Thyroid gland (tissue), 4 donors: ENCODE measurements at regions not wholly inside any gene's neighbourhood (a gene's known extent, or its start where the extent isn't known, plus 50 kb on each side); places are given as distances from the start of the nearest gene placed in this dataset.

Experiments used
- DNase-seq, 2 donors: peaks; one replicate each; pipeline ENCODE4 v3.0.0-alpha.2; 2019
- H3K27ac ChIP-seq, 3 donors: fragments of 200-600 bp; sonication (generic); 1 replicate in 2 of 3; 2 replicates in 1 of 3; pipeline ENCODE4 v1.5.1; 2016 to 2019; ENCODE audit warnings: mild to moderate bottlenecking in 1 of 3, moderate library complexity in 1 of 3
- H3K27me3 ChIP-seq: fragments of 200-600 bp; sonication (generic); one replicate; pipeline ENCODE4 v1.5.1; 2019
- H3K36me3 ChIP-seq, 2 donors: fragments of 200-600 bp; sonication (generic); one replicate each; pipeline ENCODE4 v1.5.1; 2016 to 2019
- H3K4me1 ChIP-seq, 2 donors: fragments of 200-600 bp; sonication (generic); one replicate each; pipeline ENCODE4 v1.5.1; 2017 to 2019
- H3K4me3 ChIP-seq, 3 donors: fragments of 200-600 bp; sonication (generic); replicated peaks in 1 of 3; 1 replicate in 2 of 3; 2 replicates in 1 of 3; pipeline ENCODE4 v1.5.1; 2016; ENCODE audit warnings: mild to moderate bottlenecking in 1 of 3
- H3K9me3 ChIP-seq: fragments of 200-600 bp; sonication (generic); one replicate; pipeline ENCODE4 v1.5.1; 2017
- POLR2A ChIP-seq, 2 donors: fragments of 450-650 bp; IDR thresholded peaks; one replicate each; pipeline ENCODE4 v1.6.1; 2017; ENCODE audit warnings: antibody characterized with exemption in 2 of 2, mild to moderate bottlenecking in 2 of 2, moderate library complexity in 1 of 2
- WGBS, 2 donors: methylation state at CpG; one replicate each; pipeline ENCODE4 v1.1.5; 2017; 5-methylcytosine and 5-hydroxymethylcytosine counted together
- intact Hi-C: fragments of 100-400 bp; cut with DNase I; formaldehyde crosslinking; loops from one replicate; pipeline ENCODE4 v1.15.1; 2023
- TF ChIP-seq, protein P1 (sequence below), 6 experiments: fragments of 200-600 bp in 3 of 6; fragments of 450-650 bp in 3 of 6; sonication (generic) in 3 of 6; IDR thresholded peaks; one replicate each; pipeline ENCODE4 v1.5.1; 2016 to 2019; ENCODE audit warnings: antibody characterized with exemption in 6 of 6, mild to moderate bottlenecking in 2 of 6, inconsistent platforms in 1 of 6, moderate library complexity in 1 of 6

DNA sequence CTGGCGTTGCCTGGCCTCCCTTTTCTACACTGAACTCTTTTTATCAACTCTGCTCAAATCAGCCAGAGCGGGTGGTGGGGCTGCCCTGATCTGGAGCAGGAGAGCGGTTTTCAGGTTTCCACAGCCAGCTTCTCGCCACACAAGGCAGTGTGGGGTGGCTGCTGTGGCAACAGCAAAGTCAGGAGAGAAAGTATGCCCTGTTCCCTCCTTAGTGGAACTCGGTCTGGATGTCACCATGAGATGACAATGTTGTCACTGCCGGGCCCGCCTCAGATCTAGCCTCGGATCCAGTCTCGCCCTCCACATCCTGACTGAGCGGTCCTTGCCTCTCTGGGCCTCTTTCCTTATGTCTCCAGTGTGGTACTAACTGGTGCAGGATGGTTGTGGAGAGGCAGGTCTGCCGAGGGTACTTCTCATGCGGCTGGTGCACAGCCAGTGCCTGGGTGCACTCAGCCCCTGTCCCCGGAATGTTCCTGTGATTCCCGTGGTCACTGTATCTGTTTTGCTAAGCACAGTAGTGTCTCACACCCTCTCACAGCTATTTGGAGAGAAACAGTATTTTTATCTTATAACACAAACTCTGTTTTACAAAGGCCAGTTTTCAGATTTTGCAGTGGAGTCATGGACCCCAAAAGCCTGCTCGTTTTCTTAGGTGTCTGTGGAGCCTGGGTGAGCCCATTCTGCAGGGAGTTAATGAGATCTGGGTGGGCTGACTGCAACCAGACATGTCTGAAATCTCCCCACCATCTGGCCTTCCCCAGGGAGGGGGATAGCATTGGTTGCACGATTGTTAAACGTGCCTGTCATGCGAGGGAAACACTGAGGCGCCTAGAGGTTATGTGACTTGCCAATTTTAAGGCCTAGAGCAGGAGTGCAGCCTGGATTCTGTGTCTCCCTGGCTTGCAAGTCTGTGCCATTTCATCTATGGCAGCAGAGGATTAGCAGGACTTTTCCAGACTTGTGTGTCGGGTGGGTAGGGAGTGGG lies 261.1 kb upstream of the AGAP1 start:
- H3K27me3 ChIP-seq = no peaks in the 10 kb centered on the region
- no peak for DNase-seq
- intact Hi-C loops = no loop called here
- H3K27ac ChIP-seq = no peak overlapping the region
- no peaks in the 10 kb centered on the region for H3K4me1 ChIP-seq
- no peaks in the 10 kb centered on the region for H3K36me3 ChIP-seq
- 85 to 87% methylated on average over 19 to 20 of the region's 20 CpGs for WGBS, 2 donors
- no peak overlapping the region for H3K4me3 ChIP-seq
- H3K9me3 ChIP-seq = no peaks in the 10 kb centered on the region
- TF ChIP-seq POLR2A (IDR thresholded peaks at IDR 0.05) = no peak

DNA sequence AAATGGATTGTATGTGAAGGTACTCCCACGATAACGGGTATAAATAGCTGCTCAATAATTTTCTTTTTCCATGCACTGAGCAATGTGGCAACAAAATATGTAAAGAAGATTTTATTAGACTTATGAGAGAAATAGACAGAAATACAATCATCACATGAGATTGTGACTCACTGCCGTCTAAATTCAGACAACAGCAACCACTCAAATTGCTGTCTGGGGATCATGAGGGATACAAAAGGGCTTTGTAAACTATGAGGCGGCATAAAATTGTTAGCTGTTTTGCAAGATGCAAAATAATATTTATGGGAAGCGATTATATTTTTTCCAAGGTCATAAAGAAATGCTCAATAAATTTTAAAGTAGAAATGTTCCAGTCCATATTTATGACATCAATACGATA lies 259.1 kb upstream of the AGAP1 start:
- Histone ChIP-seq H3K27me3 (no peaks in the 10 kb centered on the region), H3K4me3 (no peak overlapping the region), H3K27ac (no peak overlapping the region), H3K4me1 (no peaks in the 10 kb centered on the region), H3K9me3 (no peaks in the 10 kb centered on the region), H3K36me3 (no peaks in the 10 kb centered on the region)
- 86 to 87% methylated on average over 6 of the region's 6 CpGs for WGBS, 2 donors
- no peak for DNase-seq
- TF ChIP-seq, protein P1, sequence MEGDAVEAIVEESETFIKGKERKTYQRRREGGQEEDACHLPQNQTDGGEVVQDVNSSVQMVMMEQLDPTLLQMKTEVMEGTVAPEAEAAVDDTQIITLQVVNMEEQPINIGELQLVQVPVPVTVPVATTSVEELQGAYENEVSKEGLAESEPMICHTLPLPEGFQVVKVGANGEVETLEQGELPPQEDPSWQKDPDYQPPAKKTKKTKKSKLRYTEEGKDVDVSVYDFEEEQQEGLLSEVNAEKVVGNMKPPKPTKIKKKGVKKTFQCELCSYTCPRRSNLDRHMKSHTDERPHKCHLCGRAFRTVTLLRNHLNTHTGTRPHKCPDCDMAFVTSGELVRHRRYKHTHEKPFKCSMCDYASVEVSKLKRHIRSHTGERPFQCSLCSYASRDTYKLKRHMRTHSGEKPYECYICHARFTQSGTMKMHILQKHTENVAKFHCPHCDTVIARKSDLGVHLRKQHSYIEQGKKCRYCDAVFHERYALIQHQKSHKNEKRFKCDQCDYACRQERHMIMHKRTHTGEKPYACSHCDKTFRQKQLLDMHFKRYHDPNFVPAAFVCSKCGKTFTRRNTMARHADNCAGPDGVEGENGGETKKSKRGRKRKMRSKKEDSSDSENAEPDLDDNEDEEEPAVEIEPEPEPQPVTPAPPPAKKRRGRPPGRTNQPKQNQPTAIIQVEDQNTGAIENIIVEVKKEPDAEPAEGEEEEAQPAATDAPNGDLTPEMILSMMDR (IDR thresholded peaks at IDR 0.05) = no peak
- TF ChIP-seq POLR2A (IDR thresholded peaks at IDR 0.05) = no peak
- intact Hi-C loops = no loop called here

DNA sequence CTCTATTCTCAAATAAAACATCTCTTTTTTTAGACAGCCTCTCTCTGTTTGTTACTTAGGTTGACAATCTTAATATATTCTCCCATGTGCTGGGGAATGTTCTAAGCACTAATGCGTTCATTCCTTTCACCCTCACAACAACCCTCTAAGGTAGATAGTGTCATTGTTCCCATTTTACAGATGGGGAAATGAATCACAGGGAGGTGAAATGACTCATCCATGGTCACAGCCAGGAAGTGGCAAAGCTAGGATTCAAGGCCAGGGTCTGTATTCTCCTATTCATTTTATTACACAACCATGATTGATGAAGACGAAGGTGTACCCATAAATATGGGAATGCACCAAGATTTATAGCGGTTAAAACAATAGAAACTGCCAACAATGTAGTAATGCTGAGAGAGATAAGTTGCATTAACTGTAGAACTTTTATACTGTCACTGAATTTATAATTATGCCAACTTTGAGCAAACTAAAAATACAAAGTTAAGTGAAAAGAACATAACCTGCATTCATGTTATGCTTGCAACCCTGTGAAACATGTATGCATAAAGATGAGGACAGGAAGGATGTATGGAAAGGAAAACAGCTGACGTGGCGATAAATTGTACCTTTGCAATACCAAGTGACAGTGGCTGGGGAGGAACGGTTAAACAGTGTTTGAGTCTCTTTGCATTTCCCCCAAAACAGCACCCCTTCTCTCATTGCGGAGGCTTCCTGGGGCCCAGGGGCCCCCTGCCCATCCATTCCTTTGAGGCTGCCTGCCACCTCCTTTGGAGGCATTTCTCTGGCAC lies 257.7 kb upstream of the AGAP1 start:
- no peak overlapping the region for H3K27ac ChIP-seq
- no peak for TF ChIP-seq POLR2A (IDR thresholded peaks at IDR 0.05)
- TF ChIP-seq, protein P1 (IDR thresholded peaks at IDR 0.05) = no peak
- WGBS, 2 donors = 63 to 81% methylated on average over 7 of the region's 7 CpGs

DNA sequence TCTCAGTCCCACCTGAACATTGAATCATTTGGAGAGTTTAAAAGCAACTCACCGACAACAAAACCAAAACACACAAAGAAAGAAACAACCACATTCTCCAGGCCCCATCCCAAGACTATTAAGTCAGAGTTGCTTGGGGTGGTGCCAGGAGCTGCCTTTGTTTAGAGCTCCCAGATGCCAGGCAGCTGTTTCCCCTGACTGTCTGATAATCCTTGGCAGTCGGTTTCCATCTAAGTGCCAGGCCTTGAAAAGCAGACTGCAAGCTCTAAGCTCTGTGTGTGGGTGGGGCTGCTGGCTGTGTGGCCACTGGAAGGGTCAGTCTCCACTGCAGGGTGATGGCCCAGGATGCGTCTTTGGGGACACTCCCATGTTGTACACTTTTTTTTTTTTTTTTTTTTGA lies 255.3 kb upstream of the AGAP1 start:
- Histone ChIP-seq H3K9me3 (no peaks in the 10 kb centered on the region), H3K27ac (no peak overlapping the region), H3K4me3 (no peak overlapping the region), H3K4me1 (no peaks in the 10 kb centered on the region), H3K27me3 (no peaks in the 10 kb centered on the region), H3K36me3 (no peaks in the 10 kb centered on the region)
- intact Hi-C loops = no loop called here
- WGBS, 2 donors = 40 to 52% methylated on average over 3 of the region's 3 CpGs
- TF ChIP-seq, protein P1 (IDR thresholded peaks at IDR 0.05) = no peak
- no peak for TF ChIP-seq POLR2A (IDR thresholded peaks at IDR 0.05)
- DNase-seq = no peak

More for the DNA sequence above, 257.7 kb upstream of the AGAP1 start:
- Histone ChIP-seq H3K4me1 (no peaks in the 10 kb centered on the region), H3K4me3 (no peak overlapping the region), H3K27me3 (no peaks in the 10 kb centered on the region), H3K36me3 (no peaks in the 10 kb centered on the region), H3K9me3 (no peaks in the 10 kb centered on the region)
- DNase-seq = no peak
- intact Hi-C loops = no loop called here

DNA sequence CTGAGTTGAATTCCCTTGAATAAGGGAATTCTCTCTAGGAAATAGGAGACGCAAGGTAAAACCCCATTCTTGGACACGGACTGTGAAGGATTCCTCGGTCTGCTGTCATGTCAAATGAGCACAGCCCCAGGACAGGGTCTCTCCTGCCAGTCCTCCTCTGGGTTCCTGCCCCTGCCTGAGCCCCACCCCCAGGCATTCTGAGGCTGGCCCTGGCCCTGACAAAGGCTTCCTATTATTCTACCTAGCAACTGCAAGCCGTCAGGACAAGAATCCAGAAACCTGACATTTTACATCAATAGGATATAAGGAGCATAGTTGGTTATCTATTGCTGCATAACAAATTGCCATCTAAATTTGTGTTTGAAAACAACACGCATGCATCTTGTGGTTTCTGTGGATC lies 253.3 kb upstream of the AGAP1 start:
- Histone ChIP-seq H3K27me3 (no peaks in the 10 kb centered on the region), H3K4me3 (no peak overlapping the region), H3K27ac (no peak overlapping the region), H3K4me1 (no peaks in the 10 kb centered on the region), H3K9me3 (no peaks in the 10 kb centered on the region), H3K36me3 (no peaks in the 10 kb centered on the region)
- intact Hi-C loops = no loop called here
- WGBS, 2 donors = 73% methylated on average over 5 of the region's 5 CpGs
- DNase-seq = no peak
- no peak for TF ChIP-seq POLR2A (IDR thresholded peaks at IDR 0.05)
- TF ChIP-seq, protein P1 (IDR thresholded peaks at IDR 0.05) = no peak
